ENCODE measurements at regions not wholly inside any gene's neighbourhood (a gene's known extent, or its start where the extent isn't known, plus 50 kb on each side); places are given as distances from the start of the nearest gene placed in this dataset.

DNA sequence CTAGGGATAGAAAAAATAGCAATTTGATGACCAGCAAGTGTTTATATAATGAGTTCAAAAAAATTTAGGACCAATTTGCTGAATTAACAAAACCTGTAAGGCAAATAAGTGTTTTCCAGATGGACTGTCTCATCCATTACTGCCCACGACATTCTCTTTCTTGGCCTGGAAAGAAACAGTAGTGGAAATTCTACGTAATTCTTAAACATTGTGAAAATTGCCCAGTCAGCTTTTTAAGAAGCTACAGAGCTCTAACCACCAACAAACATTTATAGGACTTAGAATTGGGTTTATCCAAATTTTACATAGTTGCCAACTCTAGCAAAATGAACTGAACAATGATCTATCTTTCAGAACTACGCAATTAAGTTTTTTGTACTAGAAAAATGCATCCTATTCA, 227.7 kb upstream of the PEX5L start:
- no peaks in the 10 kb centered on the region for H3K36me3 ChIP-seq
- TF ChIP-seq, protein P1, sequence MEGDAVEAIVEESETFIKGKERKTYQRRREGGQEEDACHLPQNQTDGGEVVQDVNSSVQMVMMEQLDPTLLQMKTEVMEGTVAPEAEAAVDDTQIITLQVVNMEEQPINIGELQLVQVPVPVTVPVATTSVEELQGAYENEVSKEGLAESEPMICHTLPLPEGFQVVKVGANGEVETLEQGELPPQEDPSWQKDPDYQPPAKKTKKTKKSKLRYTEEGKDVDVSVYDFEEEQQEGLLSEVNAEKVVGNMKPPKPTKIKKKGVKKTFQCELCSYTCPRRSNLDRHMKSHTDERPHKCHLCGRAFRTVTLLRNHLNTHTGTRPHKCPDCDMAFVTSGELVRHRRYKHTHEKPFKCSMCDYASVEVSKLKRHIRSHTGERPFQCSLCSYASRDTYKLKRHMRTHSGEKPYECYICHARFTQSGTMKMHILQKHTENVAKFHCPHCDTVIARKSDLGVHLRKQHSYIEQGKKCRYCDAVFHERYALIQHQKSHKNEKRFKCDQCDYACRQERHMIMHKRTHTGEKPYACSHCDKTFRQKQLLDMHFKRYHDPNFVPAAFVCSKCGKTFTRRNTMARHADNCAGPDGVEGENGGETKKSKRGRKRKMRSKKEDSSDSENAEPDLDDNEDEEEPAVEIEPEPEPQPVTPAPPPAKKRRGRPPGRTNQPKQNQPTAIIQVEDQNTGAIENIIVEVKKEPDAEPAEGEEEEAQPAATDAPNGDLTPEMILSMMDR (IDR thresholded peaks at IDR 0.05 in 8 of 11, conservative IDR thresholded peaks at IDR 0.05 in 3 of 11) = no peak
- H3K27me3 ChIP-seq (replicated peaks in 1 of 7) = no peaks in the 10 kb centered on the region
- 74 to 87% (median 81%) methylated on average over 3 of the region's 3 CpGs for WGBS, 5 donors
- no peaks in the 10 kb centered on the region for H3K4me1 ChIP-seq
- intact Hi-C loops (cut with DNase I; ENCODE audit: low total_unique reads) = no loop called here
- no peak overlapping the region for H3K4me3 ChIP-seq
- no peak for DNase-seq
- peaks cover 2 to 33% (median 31%) of the 10 kb centered on the region in 8 donors for H3K9me3 ChIP-seq
- H3K27ac ChIP-seq = no peak overlapping the region

DNA sequence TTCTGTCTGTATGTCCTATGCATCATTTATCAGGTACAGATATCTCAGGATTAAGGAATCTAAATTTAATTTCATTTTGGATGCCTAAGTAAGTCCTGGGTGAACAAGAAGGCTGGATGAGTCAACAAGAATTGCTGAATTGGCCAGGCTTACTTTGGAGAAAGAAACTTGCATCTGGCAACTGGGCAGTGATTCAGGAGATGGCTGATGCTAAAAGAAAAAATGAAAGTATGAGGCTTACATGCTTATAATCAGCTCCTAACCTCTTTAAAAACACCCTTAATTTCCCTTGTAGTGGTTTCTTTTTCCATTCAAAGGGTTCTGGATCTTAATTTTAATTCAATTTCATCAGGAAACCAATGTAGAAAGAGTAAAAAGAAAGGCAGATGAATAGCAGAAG, 228.8 kb upstream of the PEX5L start:
- intact Hi-C loops (cut with DNase I; ENCODE audit: low total_unique reads) = no loop called here
- Histone ChIP-seq H3K36me3 (no peaks in the 10 kb centered on the region), H3K4me3 (no peak overlapping the region), H3K27me3 (replicated peaks in 1 of 7) (no peaks in the 10 kb centered on the region), H3K4me1 (no peaks in the 10 kb centered on the region), H3K27ac (no peak overlapping the region), H3K9me3 (peaks cover 1 to 23% (median 21%) of the 10 kb centered on the region in 8 donors)
- DNase-seq = no peak
- TF ChIP-seq POLR2A (IDR thresholded peaks at IDR 0.05) (no peak), POLR2AphosphoS5 (IDR thresholded peaks at IDR 0.05) (no peak)
- TF ChIP-seq, protein P1 (IDR thresholded peaks at IDR 0.05 in 8 of 11, conservative IDR thresholded peaks at IDR 0.05 in 3 of 11) = no peak

DNA sequence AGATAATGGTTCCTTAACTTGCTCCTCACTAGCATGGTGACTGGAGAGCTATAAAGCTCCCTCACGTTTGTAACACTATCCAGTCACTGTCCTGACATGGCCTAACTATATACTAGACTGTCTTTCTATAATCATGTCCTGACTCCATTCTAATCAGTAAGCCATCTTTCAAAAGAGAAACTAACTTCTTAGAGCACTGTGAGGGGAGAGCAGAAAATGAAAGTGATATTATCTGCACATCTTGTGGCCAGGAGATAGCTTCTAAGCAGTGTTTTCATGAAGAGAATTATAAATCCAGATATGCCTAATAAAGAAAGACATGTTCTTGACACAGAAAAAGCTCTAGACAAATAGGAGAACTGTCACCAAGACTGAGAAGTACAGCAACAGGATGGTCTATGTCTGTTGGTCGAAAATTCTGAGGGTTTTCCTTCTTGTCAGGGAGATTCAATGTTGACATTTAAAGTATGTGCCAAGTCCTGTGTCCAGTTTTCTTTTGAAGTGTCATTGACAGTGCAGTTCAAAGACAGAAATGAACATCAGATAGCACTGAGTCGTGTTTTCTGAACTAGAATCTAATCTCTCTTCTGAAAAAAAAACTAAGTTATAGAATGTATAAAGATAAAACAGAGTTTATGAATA, 230.6 kb upstream of the PEX5L start:
- Histone ChIP-seq H3K36me3 (no peaks in the 10 kb centered on the region), H3K27ac (peak overlapping the region in 2 of 8 donors; percentile 24 to 41), H3K27me3 (replicated peaks in 1 of 7) (no peaks in the 10 kb centered on the region), H3K4me1 (no peaks in the 10 kb centered on the region), H3K4me3 (peak overlapping the region in 1 of 8 donors; percentile 9), H3K9me3 (peaks cover 0 to 7% (median 4%) of the 10 kb centered on the region in 8 donors)
- WGBS, 5 donors = 36 to 63% (median 48%) methylated on average over 3 of the region's 3 CpGs
- no peak for TF ChIP-seq POLR2AphosphoS5 (IDR thresholded peaks at IDR 0.05)
- TF ChIP-seq, protein P1 (IDR thresholded peaks at IDR 0.05 in 8 of 11, conservative IDR thresholded peaks at IDR 0.05 in 3 of 11) = no peak
- no peak for TF ChIP-seq POLR2A (IDR thresholded peaks at IDR 0.05)
- DNase-seq = no peak
- intact Hi-C loops (cut with DNase I; ENCODE audit: low total_unique reads) = no loop called here

DNA sequence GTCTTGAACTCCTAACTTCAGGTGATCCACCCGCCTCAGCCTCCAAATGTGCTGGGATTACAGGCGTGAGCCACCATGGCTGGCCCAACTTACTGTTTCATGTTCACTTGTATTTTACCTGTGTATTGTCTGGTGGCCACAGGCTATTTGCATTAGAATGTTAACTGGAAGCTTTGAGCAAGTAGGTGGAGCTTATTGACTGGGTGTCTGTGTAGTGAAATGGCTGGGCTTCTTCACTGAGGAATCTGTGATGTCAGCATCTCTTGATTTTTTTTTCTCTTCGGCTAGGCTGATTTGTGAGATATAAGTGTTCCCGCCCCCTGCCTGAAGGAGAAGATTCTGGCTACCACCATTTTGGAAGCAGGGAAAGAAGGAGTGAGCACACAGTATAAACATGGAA, 237.8 kb upstream of the PEX5L start:
- H3K4me3 ChIP-seq = no peak overlapping the region
- no peak overlapping the region for H3K27ac ChIP-seq
- H3K9me3 ChIP-seq = peaks cover 0 to 5% (median 0%) of the 10 kb centered on the region in 8 donors
- H3K36me3 ChIP-seq = no peaks in the 10 kb centered on the region
- H3K27me3 ChIP-seq (replicated peaks in 1 of 7) = no peaks in the 10 kb centered on the region
- no peak for DNase-seq
- TF ChIP-seq, protein P1 (IDR thresholded peaks at IDR 0.05 in 8 of 11, conservative IDR thresholded peaks at IDR 0.05 in 3 of 11) = no peak
- TF ChIP-seq POLR2AphosphoS5 (IDR thresholded peaks at IDR 0.05) (no peak), POLR2A (IDR thresholded peaks at IDR 0.05) (no peak)
- intact Hi-C loops (cut with DNase I; ENCODE audit: low total_unique reads) = no loop called here
- WGBS, 5 donors = 82 to 93% (median 89%) methylated on average over 4 of the region's 4 CpGs
- peaks cover 0 to 16% (median 8%) of the 10 kb centered on the region in 6 donors for H3K4me1 ChIP-seq
